ENCODE measurements at regions not wholly inside any gene's neighbourhood (a gene's known extent, or its start where the extent isn't known, plus 50 kb on each side); places are given as distances from the start of the nearest gene placed in this dataset.

DNA sequence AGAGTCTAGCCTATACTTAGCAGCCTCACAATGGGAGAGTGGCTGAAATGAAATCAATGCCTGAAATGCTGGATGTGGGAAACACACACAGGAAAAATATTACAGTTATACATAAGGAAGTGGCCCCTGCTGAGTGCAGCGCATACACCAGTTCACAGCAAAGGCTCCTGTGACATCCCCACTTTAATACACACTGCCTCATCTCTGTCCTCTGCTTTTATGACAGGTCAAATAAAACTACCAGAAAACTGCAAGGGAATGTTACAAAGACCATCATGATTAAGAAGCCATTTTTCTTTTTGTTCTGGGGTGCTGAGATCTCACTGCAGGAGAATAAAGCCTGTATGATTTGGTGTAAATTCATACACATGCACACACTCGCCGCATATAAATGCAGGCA is 214.3 kb downstream of the ARRDC4 start:
- TF ChIP-seq CTCF (conservative IDR thresholded peaks at IDR 0.05) (no peak), EZH2 (IDR thresholded peaks at IDR 0.05; ENCODE audit: low read depth) (no peak)
